ENCODE measurements at regions not wholly inside any gene's neighbourhood (a gene's known extent, or its start where the extent isn't known, plus 50 kb on each side); places are given as distances from the start of the nearest gene placed in this dataset.

DNA sequence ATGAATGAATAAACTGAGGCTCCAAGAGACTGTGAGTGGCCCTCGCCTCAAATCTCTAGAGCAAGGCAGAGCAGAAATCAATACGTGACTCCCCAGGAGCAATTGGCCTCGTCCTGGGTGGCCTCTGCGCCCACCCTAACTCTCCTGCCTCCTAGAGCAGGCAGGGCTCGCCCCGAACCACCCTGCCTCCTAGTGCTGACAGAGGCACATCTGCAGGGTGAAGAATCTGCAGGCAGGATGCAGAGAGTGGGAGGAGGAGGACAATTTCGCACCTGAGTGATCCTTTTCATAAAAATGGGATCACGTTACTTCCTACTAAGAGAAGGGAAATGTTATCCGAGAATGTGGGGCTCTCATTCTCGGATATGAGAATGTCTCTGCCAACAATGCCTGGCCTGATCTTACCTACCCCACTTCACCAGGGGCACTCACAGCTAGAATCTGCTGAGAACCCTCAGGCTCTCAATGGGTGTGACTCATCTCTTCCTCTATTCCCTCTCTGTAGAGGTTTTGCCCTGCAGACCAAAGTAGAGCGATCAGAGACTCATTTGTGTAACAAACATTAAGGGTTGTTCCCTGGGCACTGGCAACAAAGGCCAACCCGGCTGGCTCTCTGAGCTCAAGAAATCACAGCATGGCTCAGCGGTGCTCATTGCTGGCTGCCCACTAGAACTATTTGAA is 61.7 kb upstream of the BCL2L14 start:
- no peak for TF ChIP-seq POLR2A (IDR thresholded peaks at IDR 0.05)
- no peak for TF ChIP-seq CTCF (IDR thresholded peaks at IDR 0.05)
